ENCODE measurements at regions not wholly inside any gene's neighbourhood (a gene's known extent, or its start where the extent isn't known, plus 50 kb on each side); places are given as distances from the start of the nearest gene placed in this dataset.

- Histone ChIP-seq H3K4me1 (no peaks in the 10 kb centered on the region), H3K27ac (no peak overlapping the region), H3K36me3 (no peaks in the 10 kb centered on the region), H3K4me3 (no peak overlapping the region), H3K27me3 (no peaks in the 10 kb centered on the region), H3K9me3 (no peaks in the 10 kb centered on the region)
- no peak for DNase-seq (ENCODE audit: low spot score in 2 of 2)
- TF ChIP-seq POLR2AphosphoS5 (IDR thresholded peaks at IDR 0.05), result no peak
- no peak for TF ChIP-seq POLR2A (IDR thresholded peaks at IDR 0.05)
- no peak for TF ChIP-seq CTCF (IDR thresholded peaks at IDR 0.05)
- intact Hi-C loops (cut with DNase I; ENCODE audit: low total_unique reads), result no loop called here
Measured at GRCh38 chr18:77552945-77553344, 303.3 kb downstream of the GALR1 start.

- no peaks in the 10 kb centered on the region for H3K9me3 ChIP-seq
- no peak for DNase-seq (ENCODE audit: low spot score in 2 of 2)
- no peak overlapping the region for H3K27ac ChIP-seq
- H3K4me1 ChIP-seq, result no peaks in the 10 kb centered on the region
- intact Hi-C loops (cut with DNase I; ENCODE audit: low total_unique reads), result no loop called here
- TF ChIP-seq POLR2A (IDR thresholded peaks at IDR 0.05), result no peak
- TF ChIP-seq CTCF (IDR thresholded peaks at IDR 0.05), result no peak
- no peak for TF ChIP-seq POLR2AphosphoS5 (IDR thresholded peaks at IDR 0.05)
- H3K4me3 ChIP-seq, result no peak overlapping the region
- H3K27me3 ChIP-seq, result no peaks in the 10 kb centered on the region
- no peaks in the 10 kb centered on the region for H3K36me3 ChIP-seq
Measured at GRCh38 chr18:77554061-77554460, 304.4 kb downstream of the GALR1 start.

GRCh38 chr18:77557046-77557587 is 307.5 kb downstream of the GALR1 start:
- Histone ChIP-seq H3K27ac (no peak overlapping the region), H3K36me3 (no peaks in the 10 kb centered on the region), H3K4me1 (no peaks in the 10 kb centered on the region), H3K9me3 (no peaks in the 10 kb centered on the region), H3K27me3 (peaks cover 0 to 3% of the 10 kb centered on the region in 2 donors), H3K4me3 (no peak overlapping the region)
- intact Hi-C loops (cut with DNase I; ENCODE audit: low total_unique reads), result no loop called here
- no peak for DNase-seq (ENCODE audit: low spot score in 2 of 2)
- TF ChIP-seq POLR2AphosphoS5 (IDR thresholded peaks at IDR 0.05) (no peak), POLR2A (IDR thresholded peaks at IDR 0.05) (no peak), CTCF (IDR thresholded peaks at IDR 0.05) (no peak)

- Histone ChIP-seq H3K27ac (no peak overlapping the region), H3K27me3 (peaks cover 0 to 3% of the 10 kb centered on the region in 2 donors), H3K4me3 (no peak overlapping the region), H3K36me3 (no peaks in the 10 kb centered on the region), H3K4me1 (no peaks in the 10 kb centered on the region), H3K9me3 (no peaks in the 10 kb centered on the region)
- no peak for DNase-seq (ENCODE audit: low spot score in 2 of 2)
- intact Hi-C loops (cut with DNase I; ENCODE audit: low total_unique reads), result no loop called here
- TF ChIP-seq POLR2AphosphoS5 (IDR thresholded peaks at IDR 0.05) (no peak), POLR2A (IDR thresholded peaks at IDR 0.05) (no peak), CTCF (IDR thresholded peaks at IDR 0.05) (no peak)
Measured at GRCh38 chr18:77559274-77559910, 309.7 kb downstream of the GALR1 start.

GRCh38 chr18:77560341-77560992 is 310.8 kb downstream of the GALR1 start:
- Histone ChIP-seq H3K36me3 (no peaks in the 10 kb centered on the region), H3K27me3 (peaks cover 0 to 3% of the 10 kb centered on the region in 2 donors), H3K9me3 (no peaks in the 10 kb centered on the region), H3K27ac (no peak overlapping the region), H3K4me1 (no peaks in the 10 kb centered on the region), H3K4me3 (no peak overlapping the region)
- intact Hi-C loops (cut with DNase I; ENCODE audit: low total_unique reads), result no loop called here
- TF ChIP-seq POLR2AphosphoS5 (IDR thresholded peaks at IDR 0.05) (no peak), CTCF (IDR thresholded peaks at IDR 0.05) (no peak), POLR2A (IDR thresholded peaks at IDR 0.05) (no peak)
- DNase-seq (ENCODE audit: low spot score in 2 of 2), result no peak
